Astrocyte (in vitro differentiated cells and primary cell): ENCODE measurements at regions not wholly inside any gene's neighbourhood (a gene's known extent, or its start where the extent isn't known, plus 50 kb on each side); places are given as distances from the start of the nearest gene placed in this dataset.

Source experiments
- DNase-seq: peaks from one replicate; pipeline ENCODE4 v3.0.0-alpha.2; 2010; ENCODE audit warnings: low read depth
- FAIRE-seq: peaks from 2 replicates; lab custom pipeline; 2011; peaks lifted over from hg19 to GRCh38; lab: Jason Lieb, UNC
- H2AFZ ChIP-seq: 2 replicates; pipeline ENCODE4 v1.6.0; 2012; ENCODE audit warnings: low read depth, low read length, inconsistent platforms
- H3K27ac ChIP-seq: 2 replicates; pipeline ENCODE4 v1.5.1; 2011; ENCODE audit warnings: low read depth, low read length, inconsistent platforms
- H3K27me3 ChIP-seq: 2 replicates; pipeline ENCODE4 v1.6.0; 2011; ENCODE audit warnings: low read length, inconsistent platforms; ENCODE audit not compliant: insufficient read depth
- H3K36me3 ChIP-seq: 2 replicates; pipeline ENCODE4 v1.5.1; 2011; ENCODE audit warnings: low read length, inconsistent platforms; ENCODE audit not compliant: insufficient read depth
- H3K4me1 ChIP-seq: 2 replicates; pipeline ENCODE4 v1.5.1; 2011; ENCODE audit warnings: low read length, inconsistent platforms; ENCODE audit not compliant: insufficient read depth
- H3K4me2 ChIP-seq: 2 replicates; pipeline ENCODE4 v1.6.0; 2012; ENCODE audit warnings: low read length, inconsistent platforms
- H3K4me3 ChIP-seq: 2 replicates; pipeline ENCODE4 v1.5.1; 2011; ENCODE audit warnings: low read depth, mild to moderate bottlenecking, low read length, inconsistent platforms; ENCODE audit not compliant: insufficient read depth
- H3K79me2 ChIP-seq: 2 replicates; pipeline ENCODE4 v1.6.0; 2012; ENCODE audit warnings: mild to moderate bottlenecking, low read length, inconsistent platforms; ENCODE audit not compliant: insufficient read depth
- H3K9ac ChIP-seq: 2 replicates; pipeline ENCODE4 v1.6.0; 2012; ENCODE audit warnings: mild to moderate bottlenecking, low read length, inconsistent platforms
- H3K9me3 ChIP-seq: 2 replicates; pipeline ENCODE4 v1.5.1; 2012; ENCODE audit warnings: low read depth, mild to moderate bottlenecking, low read length, inconsistent platforms; ENCODE audit not compliant: insufficient read depth
- H4K20me1 ChIP-seq: 2 replicates; pipeline ENCODE4 v1.6.0; 2012; ENCODE audit warnings: low read length, inconsistent platforms; ENCODE audit not compliant: insufficient read depth
- H3K27ac Mint-ChIP-seq: one replicate; pipeline ENCODE4 v1.8.0; 2021; ENCODE audit warnings: mild to moderate bottlenecking, mixed read lengths; ENCODE audit not compliant: unreplicated experiment
- H3K27me3 Mint-ChIP-seq: one replicate; pipeline ENCODE4 v1.8.0; 2021; ENCODE audit warnings: low read depth, mixed read lengths; ENCODE audit not compliant: unreplicated experiment
- H3K36me3 Mint-ChIP-seq: one replicate; pipeline ENCODE4 v1.8.0; 2021; ENCODE audit warnings: low read depth, mixed read lengths; ENCODE audit not compliant: unreplicated experiment
- H3K4me1 Mint-ChIP-seq: one replicate; pipeline ENCODE4 v1.8.0; 2021; ENCODE audit warnings: low read depth, mixed read lengths; ENCODE audit not compliant: unreplicated experiment
- H3K4me3 Mint-ChIP-seq: one replicate; pipeline ENCODE4 v1.8.0; 2021; ENCODE audit warnings: mild to moderate bottlenecking, moderate library complexity, mixed read lengths; ENCODE audit not compliant: unreplicated experiment
- H3K9me3 Mint-ChIP-seq: one replicate; pipeline ENCODE4 v1.8.0; 2021; ENCODE audit warnings: mild to moderate bottlenecking, mixed read lengths; ENCODE audit not compliant: unreplicated experiment
- EZH2 ChIP-seq: IDR thresholded peaks from 2 replicates; pipeline ENCODE4 v1.6.1; 2012; ENCODE audit warnings: mild to moderate bottlenecking, low read length, inconsistent platforms; ENCODE audit not compliant: insufficient read depth
- TF ChIP-seq, protein P1 (sequence below): IDR thresholded peaks from 2 replicates; pipeline ENCODE4 v1.5.1; 2011; ENCODE audit warnings: low read depth, mild to moderate bottlenecking, inconsistent platforms, low read length, moderate library complexity; ENCODE audit not compliant: insufficient read depth

DNA sequence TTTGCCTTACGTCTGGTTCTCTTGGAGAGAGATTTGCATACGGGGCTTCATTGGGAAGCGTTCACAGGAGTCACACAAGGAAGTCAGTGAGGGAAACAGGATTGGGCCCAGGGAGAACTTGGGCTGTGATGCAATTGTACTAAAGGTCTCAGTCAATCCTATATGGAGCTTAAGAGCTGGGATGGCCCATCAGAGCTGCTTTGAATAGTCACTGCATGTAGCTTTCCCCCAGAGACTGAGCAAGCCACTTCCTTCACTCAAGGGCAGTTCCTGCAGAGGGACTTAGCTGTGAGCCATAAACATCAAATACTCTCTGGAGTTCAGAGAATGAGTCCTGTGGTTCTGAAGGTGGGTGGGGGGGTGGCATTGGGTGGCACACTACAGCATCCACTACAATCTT lies 605.4 kb downstream of the MED13L start:
- Mint-ChIP-seq H3K9me3 (peaks cover 7% of the 10 kb centered on the region), H3K4me1 (no peaks in the 10 kb centered on the region), H3K36me3 (no peaks in the 10 kb centered on the region), H3K4me3 (no peak overlapping the region), H3K27ac (no peak overlapping the region), H3K27me3 (peaks cover 22% of the 10 kb centered on the region)
- H3K79me2 ChIP-seq: no peaks in the 10 kb centered on the region
- H3K27ac ChIP-seq: no peak overlapping the region
- no peaks in the 10 kb centered on the region for H3K9me3 ChIP-seq
- no peaks in the 10 kb centered on the region for H3K36me3 ChIP-seq
- H3K4me1 ChIP-seq: no peaks in the 10 kb centered on the region
- no peak overlapping the region for H3K4me2 ChIP-seq
- H4K20me1 ChIP-seq: no peaks in the 10 kb centered on the region
- no peak for FAIRE-seq
- no peak overlapping the region for H2AFZ ChIP-seq
- H3K27me3 ChIP-seq: no peaks in the 10 kb centered on the region
- H3K4me3 ChIP-seq: no peak overlapping the region
- TF ChIP-seq EZH2: no peak
- TF ChIP-seq, protein P1, sequence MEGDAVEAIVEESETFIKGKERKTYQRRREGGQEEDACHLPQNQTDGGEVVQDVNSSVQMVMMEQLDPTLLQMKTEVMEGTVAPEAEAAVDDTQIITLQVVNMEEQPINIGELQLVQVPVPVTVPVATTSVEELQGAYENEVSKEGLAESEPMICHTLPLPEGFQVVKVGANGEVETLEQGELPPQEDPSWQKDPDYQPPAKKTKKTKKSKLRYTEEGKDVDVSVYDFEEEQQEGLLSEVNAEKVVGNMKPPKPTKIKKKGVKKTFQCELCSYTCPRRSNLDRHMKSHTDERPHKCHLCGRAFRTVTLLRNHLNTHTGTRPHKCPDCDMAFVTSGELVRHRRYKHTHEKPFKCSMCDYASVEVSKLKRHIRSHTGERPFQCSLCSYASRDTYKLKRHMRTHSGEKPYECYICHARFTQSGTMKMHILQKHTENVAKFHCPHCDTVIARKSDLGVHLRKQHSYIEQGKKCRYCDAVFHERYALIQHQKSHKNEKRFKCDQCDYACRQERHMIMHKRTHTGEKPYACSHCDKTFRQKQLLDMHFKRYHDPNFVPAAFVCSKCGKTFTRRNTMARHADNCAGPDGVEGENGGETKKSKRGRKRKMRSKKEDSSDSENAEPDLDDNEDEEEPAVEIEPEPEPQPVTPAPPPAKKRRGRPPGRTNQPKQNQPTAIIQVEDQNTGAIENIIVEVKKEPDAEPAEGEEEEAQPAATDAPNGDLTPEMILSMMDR: no peak
- no peak for DNase-seq
- no peak overlapping the region for H3K9ac ChIP-seq

DNA sequence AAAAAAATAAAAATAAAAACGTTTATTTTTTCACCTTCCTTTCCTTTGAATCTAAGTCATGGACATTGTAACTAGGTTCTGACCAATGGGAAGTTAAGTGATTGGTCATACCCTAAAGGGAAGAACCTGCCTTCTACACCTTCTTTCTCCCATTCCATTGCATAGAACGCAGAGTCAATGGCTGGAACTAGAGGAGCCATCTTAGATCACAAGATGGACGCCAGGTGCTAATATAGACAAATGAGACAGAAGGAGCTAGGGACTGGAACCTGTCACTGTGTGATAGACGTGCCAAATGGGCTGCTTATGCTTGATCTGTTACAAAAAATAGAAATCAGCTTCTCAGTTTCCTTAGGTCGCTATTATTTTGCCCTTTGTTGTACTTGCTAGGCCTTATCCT lies 606.6 kb downstream of the MED13L start:
- Histone ChIP-seq H3K4me2 (no peak overlapping the region), H3K36me3 (no peaks in the 10 kb centered on the region), H3K27ac (no peak overlapping the region), H3K27me3 (no peaks in the 10 kb centered on the region), H2AFZ (no peak overlapping the region), H3K4me1 (no peaks in the 10 kb centered on the region), H3K9me3 (no peaks in the 10 kb centered on the region), H3K4me3 (no peak overlapping the region), H3K79me2 (no peaks in the 10 kb centered on the region), H4K20me1 (no peaks in the 10 kb centered on the region), H3K9ac (no peak overlapping the region)
- Mint-ChIP-seq H3K36me3 (no peaks in the 10 kb centered on the region), H3K4me3 (no peak overlapping the region), H3K27ac (no peak overlapping the region), H3K27me3 (peaks cover 22% of the 10 kb centered on the region), H3K9me3 (peaks cover 7% of the 10 kb centered on the region), H3K4me1 (no peaks in the 10 kb centered on the region)
- DNase-seq (no peak), FAIRE-seq (no peak)
- no peak for TF ChIP-seq EZH2
- TF ChIP-seq, protein P1: no peak

DNA sequence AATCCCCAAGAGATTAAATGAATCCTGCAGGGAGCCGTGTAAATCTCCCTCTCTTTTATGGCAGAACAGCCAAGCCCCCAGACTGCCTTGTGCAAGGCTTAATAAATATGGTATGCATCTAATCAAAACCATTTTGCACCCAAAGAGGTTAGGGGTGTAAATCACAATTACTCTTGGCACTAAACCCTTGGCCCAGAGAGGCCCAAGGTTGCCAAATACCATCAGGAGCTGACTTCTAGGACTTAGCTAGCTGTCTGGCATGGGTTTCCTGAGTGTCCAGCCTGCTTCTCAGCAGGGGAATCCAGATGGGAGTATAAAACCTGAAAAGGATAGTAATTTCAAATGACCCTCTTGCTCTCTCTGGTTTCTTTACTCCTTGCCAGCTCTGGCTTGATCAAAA lies 610.4 kb downstream of the MED13L start:
- Mint-ChIP-seq H3K27me3 (peaks cover 7% of the 10 kb centered on the region), H3K9me3 (peaks cover 3% of the 10 kb centered on the region), H3K27ac (no peak overlapping the region), H3K36me3 (no peaks in the 10 kb centered on the region), H3K4me3 (no peak overlapping the region), H3K4me1 (no peaks in the 10 kb centered on the region)
- no peaks in the 10 kb centered on the region for H3K36me3 ChIP-seq
- H3K4me1 ChIP-seq: no peaks in the 10 kb centered on the region
- H3K9me3 ChIP-seq: no peaks in the 10 kb centered on the region
- TF ChIP-seq, protein P1: no peak
- no peak for TF ChIP-seq EZH2
- H3K27me3 ChIP-seq: no peaks in the 10 kb centered on the region
- no peak overlapping the region for H3K4me2 ChIP-seq
- DNase-seq (no peak), FAIRE-seq (no peak)
- H3K79me2 ChIP-seq: no peaks in the 10 kb centered on the region
- no peaks in the 10 kb centered on the region for H4K20me1 ChIP-seq
- no peak overlapping the region for H2AFZ ChIP-seq
- no peak overlapping the region for H3K27ac ChIP-seq
- H3K4me3 ChIP-seq: no peak overlapping the region
- H3K9ac ChIP-seq: no peak overlapping the region
